Breast epithelium (tissue), 4 donors: ENCODE measurements at regions not wholly inside any gene's neighbourhood (a gene's known extent, or its start where the extent isn't known, plus 50 kb on each side); places are given as distances from the start of the nearest gene placed in this dataset.
A peak's percentile ranks its signal among the peaks of the same experiment; 100 is the strongest.

Experiments
- DNase-seq, 2 donors: peaks; one replicate each; pipeline ENCODE4 v3.0.0-alpha.2; 2019; ENCODE audit warnings: low spot score in 2 of 2
- H3K27ac ChIP-seq, 2 donors: fragments of 200-600 bp; sonication (generic) in 1 of 2; one replicate each; pipeline ENCODE4 v1.5.1; 2016 to 2019; ENCODE audit warnings: mild to moderate bottlenecking in 1 of 2
- H3K27me3 ChIP-seq, 2 donors: fragments of 200-600 bp; sonication (generic) in 1 of 2; one replicate each; pipeline versions ENCODE4 v1.5.1 to v1.6.0; 2017 to 2019; ENCODE audit warnings: control low read depth in 1 of 2, mild to moderate bottlenecking in 1 of 2
- H3K36me3 ChIP-seq: fragments of 200-600 bp; one replicate; pipeline ENCODE4 v1.5.1; 2019
- H3K4me1 ChIP-seq, 2 donors: fragments of 200-600 bp; sonication (generic); one replicate each; pipeline ENCODE4 v1.5.1; 2016 to 2019; ENCODE audit warnings: control low read depth in 1 of 2
- H3K4me3 ChIP-seq, 3 donors: fragments of 200-600 bp; sonication (generic); 1 replicate in 2 of 3; 2 replicates in 1 of 3; pipeline ENCODE4 v1.5.1; 2016 to 2019; ENCODE audit warnings: mild to moderate bottlenecking in 3 of 3, moderate library complexity in 2 of 3
- H3K9me3 ChIP-seq, 2 donors: fragments of 200-600 bp; sonication (generic) in 1 of 2; one replicate each; pipeline ENCODE4 v1.5.1; 2016 to 2019; ENCODE audit warnings: control low read depth in 1 of 2
- POLR2A ChIP-seq: fragments of 450-650 bp; IDR thresholded peaks from one replicate; pipeline ENCODE4 v1.6.1; 2016; ENCODE audit warnings: antibody characterized with exemption, mild to moderate bottlenecking, moderate library complexity
- POLR2AphosphoS5 ChIP-seq, 3 donors: sonication (generic); formaldehyde crosslinking; IDR thresholded peaks; one replicate each; pipeline ENCODE4 v1.6.1; 2017; ENCODE audit warnings: antibody characterized with exemption in 3 of 3
- intact Hi-C: fragments of 100-400 bp; cut with DNase I; formaldehyde crosslinking; loops from one replicate; pipeline ENCODE4 v1.15.1; 2023; ENCODE audit warnings: low total_unique reads
- TF ChIP-seq, protein P1 (sequence below), 3 donors: fragments of 450-650 bp; IDR thresholded peaks; one replicate each; pipeline ENCODE4 v1.5.1; 2016 to 2017; ENCODE audit warnings: antibody characterized with exemption in 3 of 3, mild to moderate bottlenecking in 3 of 3, moderate library complexity in 3 of 3

DNA sequence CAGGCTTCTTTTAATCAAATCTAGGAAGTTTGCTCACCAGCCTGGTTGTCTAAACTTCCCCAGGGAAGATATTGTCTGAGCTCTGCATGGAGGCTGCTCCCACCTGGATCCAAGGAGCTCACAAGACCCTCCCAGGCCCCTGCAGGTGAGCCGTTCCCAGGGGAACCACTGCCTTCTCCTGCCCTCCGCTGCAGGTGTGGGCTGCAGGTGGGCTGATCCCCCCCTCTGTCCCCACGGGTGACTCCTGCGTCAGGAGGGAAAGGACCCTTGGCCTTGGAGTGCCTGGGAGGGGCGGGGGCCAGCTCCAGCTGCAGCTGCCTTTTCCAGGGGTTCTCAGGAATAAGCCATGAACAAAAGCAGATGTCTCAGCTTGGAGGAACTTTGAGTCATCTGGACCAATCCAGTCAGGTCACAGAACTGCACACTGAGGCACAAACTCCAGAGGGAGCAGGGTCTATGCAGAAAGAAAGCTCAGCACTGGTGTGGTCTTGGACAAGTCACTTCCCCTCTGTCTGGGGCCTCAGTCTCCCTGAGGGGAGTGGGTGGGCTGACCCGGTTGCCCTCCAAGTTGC, 246.6 kb upstream of the RTL1 start:
- Histone ChIP-seq H3K4me3 (no peak overlapping the region), H3K36me3 (no peaks in the 10 kb centered on the region), H3K9me3 (peaks cover 0 to 12% of the 10 kb centered on the region in 2 donors), H3K4me1 (no peaks in the 10 kb centered on the region), H3K27me3 (no peaks in the 10 kb centered on the region), H3K27ac (no peak overlapping the region)
- DNase-seq: no peak
- TF ChIP-seq, protein P1, sequence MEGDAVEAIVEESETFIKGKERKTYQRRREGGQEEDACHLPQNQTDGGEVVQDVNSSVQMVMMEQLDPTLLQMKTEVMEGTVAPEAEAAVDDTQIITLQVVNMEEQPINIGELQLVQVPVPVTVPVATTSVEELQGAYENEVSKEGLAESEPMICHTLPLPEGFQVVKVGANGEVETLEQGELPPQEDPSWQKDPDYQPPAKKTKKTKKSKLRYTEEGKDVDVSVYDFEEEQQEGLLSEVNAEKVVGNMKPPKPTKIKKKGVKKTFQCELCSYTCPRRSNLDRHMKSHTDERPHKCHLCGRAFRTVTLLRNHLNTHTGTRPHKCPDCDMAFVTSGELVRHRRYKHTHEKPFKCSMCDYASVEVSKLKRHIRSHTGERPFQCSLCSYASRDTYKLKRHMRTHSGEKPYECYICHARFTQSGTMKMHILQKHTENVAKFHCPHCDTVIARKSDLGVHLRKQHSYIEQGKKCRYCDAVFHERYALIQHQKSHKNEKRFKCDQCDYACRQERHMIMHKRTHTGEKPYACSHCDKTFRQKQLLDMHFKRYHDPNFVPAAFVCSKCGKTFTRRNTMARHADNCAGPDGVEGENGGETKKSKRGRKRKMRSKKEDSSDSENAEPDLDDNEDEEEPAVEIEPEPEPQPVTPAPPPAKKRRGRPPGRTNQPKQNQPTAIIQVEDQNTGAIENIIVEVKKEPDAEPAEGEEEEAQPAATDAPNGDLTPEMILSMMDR (IDR thresholded peaks at IDR 0.05): no peak
- no peak for TF ChIP-seq POLR2AphosphoS5 (IDR thresholded peaks at IDR 0.05)
- TF ChIP-seq POLR2A: no peak
- intact Hi-C loops: no loop called here

DNA sequence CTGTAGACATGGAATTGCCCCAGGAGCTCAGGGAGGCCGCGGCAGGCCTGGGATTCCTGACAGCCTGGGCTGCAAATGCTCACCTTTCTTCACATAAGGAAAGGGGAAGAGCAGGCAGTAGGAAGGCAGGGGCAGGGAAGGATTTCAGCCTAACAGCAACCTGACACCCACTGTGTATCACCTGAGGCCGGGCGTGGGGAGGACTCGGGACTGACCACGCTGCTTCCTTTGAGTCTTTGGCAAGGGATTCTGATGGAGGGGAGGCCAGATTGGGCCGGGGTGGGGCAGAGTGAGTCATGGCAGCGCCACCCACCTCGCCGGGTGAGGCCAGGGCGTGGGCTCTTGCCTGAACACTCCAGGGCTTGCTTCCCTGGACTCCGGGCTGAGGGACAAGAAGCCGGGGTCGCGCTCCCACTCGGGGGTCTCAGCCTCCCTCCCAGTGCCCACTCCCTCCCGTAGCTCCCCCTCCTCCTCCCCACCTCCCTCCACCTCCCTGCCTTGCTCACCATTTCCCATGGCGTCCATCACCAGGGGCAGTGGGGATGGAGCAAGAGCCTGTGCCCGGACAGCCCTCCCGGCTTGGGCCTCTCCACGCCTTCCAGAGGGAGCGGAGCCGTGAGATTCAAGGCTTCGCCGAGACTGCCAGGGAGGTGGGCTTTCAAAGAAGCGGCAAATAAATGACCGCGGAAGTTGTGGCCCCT, 247.9 kb upstream of the RTL1 start:
- intact Hi-C loops: no loop called here
- TF ChIP-seq, protein P1 (IDR thresholded peaks at IDR 0.05): no peak
- no peak for TF ChIP-seq POLR2A
- TF ChIP-seq POLR2AphosphoS5 (IDR thresholded peaks at IDR 0.05): no peak
- Histone ChIP-seq H3K36me3 (no peaks in the 10 kb centered on the region), H3K9me3 (peaks cover 0 to 12% of the 10 kb centered on the region in 2 donors), H3K4me3 (peak overlapping the region in 2 of 3 donors; percentile 16 to 31), H3K27ac (no peak overlapping the region), H3K4me1 (no peaks in the 10 kb centered on the region), H3K27me3 (no peaks in the 10 kb centered on the region)
- DNase-seq: no peak

- intact Hi-C loops: no loop called here
- H3K9me3 ChIP-seq: peaks cover 0 to 11% of the 10 kb centered on the region in 2 donors
- H3K27ac ChIP-seq: no peak overlapping the region
- no peak for DNase-seq
- TF ChIP-seq POLR2A: no peak
- no peak for TF ChIP-seq POLR2AphosphoS5 (IDR thresholded peaks at IDR 0.05)
- TF ChIP-seq, protein P1 (IDR thresholded peaks at IDR 0.05): no peak
- peak overlapping the region in 2 of 3 donors; percentile 16 to 31 for H3K4me3 ChIP-seq
- H3K36me3 ChIP-seq: no peaks in the 10 kb centered on the region
- no peaks in the 10 kb centered on the region for H3K4me1 ChIP-seq
- H3K27me3 ChIP-seq: no peaks in the 10 kb centered on the region
These were observed 248.4 kb upstream of the RTL1 start for GRCh38 chr14:101151927-101152305.

GRCh38 chr14:101152855-101153254, 249.3 kb upstream of the RTL1 start:
- H3K4me1 ChIP-seq: no peaks in the 10 kb centered on the region
- TF ChIP-seq, protein P1 (IDR thresholded peaks at IDR 0.05): no peak
- TF ChIP-seq POLR2AphosphoS5 (IDR thresholded peaks at IDR 0.05) (no peak), POLR2A (no peak)
- intact Hi-C loops: no loop called here

GRCh38 chr14:101153691-101154090, 250.2 kb upstream of the RTL1 start:
- intact Hi-C loops: no loop called here
- H3K27ac ChIP-seq: no peak overlapping the region
- no peak for DNase-seq
- no peaks in the 10 kb centered on the region for H3K36me3 ChIP-seq
- TF ChIP-seq POLR2A (no peak), POLR2AphosphoS5 (IDR thresholded peaks at IDR 0.05) (no peak)
- TF ChIP-seq, protein P1 (IDR thresholded peaks at IDR 0.05): no peak
- no peaks in the 10 kb centered on the region for H3K9me3 ChIP-seq
- H3K4me1 ChIP-seq: no peaks in the 10 kb centered on the region
- no peaks in the 10 kb centered on the region for H3K27me3 ChIP-seq
- no peak overlapping the region for H3K4me3 ChIP-seq

More at GRCh38 chr14:101152855-101153254, 249.3 kb upstream of the RTL1 start:
- Histone ChIP-seq H3K27ac (no peak overlapping the region), H3K36me3 (no peaks in the 10 kb centered on the region), H3K27me3 (no peaks in the 10 kb centered on the region), H3K9me3 (peaks cover 0 to 7% of the 10 kb centered on the region in 2 donors), H3K4me3 (no peak overlapping the region)
- DNase-seq: no peak
